NCI-H69 (cell line): ENCODE measurements at regions not wholly inside any gene's neighbourhood (a gene's known extent, or its start where the extent isn't known, plus 50 kb on each side); places are given as distances from the start of the nearest gene placed in this dataset.
"Not testable (repeated sequence)": the region's sequence is repeated elsewhere in the genome, so short reads cannot be mapped to it uniquely, and the experiment has no call there.

Experiments used
- DNase-seq: peaks from one replicate; lab custom pipeline; 2025; lab: John Stamatoyannopoulos, UW

DNA sequence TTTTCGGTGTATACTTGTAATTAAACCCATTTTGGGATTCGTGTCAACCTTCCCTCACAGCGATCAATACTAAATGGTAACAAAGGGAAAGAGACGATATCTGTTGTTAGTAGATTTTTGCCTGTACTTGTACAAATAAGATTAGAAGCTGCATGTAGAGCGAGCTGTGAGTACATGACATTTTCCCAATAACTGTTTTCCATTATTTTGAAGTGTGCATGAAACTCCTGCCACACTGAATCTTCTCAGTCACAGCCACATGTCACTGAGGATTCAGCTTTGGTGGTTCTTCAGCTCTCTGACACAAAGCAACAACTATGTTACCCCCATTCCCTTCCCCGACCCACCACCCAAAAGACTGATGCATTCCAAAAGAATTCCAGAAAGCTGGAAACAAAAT lies 685.6 kb downstream of the EFNA5 start:
- DNase-seq: no peak

DNA sequence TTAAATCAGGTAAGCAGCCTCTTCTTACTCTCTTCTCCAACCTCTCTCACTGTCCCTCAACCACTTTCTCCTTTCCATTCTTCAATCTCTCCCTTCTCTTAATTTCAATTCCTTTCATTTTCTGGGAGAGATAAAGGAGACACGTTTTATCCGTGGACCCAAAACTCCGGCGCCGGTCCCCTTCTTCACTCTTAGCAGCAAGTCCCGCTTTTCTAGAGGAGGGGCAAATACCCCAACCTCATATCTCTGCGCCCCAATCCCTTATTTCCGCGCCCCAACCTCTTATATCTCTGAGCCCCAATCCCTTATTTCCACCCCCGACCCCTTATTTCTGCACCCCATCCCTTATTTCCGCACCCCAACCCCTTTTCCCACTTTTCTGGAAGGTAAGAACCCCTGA lies 691.6 kb downstream of the EFNA5 start:
- not testable (repeated sequence) for DNase-seq

DNA sequence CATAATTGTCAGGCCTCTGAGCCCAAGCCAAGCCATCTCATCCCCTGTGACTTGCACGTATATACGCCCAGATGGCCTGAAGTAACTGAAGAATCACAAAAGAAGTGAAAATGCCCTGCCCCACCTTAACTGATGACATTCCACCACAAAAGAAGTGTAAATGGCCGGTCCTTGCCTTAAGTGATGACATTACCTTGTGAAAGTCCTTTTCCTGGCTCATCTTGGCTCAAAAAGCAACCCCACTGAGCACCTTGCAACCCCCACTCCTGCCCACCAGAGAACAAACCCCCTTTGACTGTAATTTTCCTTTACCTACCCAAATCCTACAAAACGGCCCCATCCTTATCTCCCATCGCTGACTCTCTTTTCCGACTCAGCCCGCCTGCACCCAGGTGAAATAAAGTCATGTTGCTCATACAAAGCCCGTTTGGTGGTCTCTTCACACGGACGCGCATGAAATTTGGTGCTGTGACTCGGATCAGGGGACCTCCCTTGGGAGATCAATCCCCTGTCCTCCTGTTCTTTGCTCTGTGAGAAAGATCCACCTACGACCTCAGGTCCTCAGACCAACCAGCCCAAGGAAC lies 692.1 kb downstream of the EFNA5 start:
- DNase-seq: not testable (repeated sequence)

DNA sequence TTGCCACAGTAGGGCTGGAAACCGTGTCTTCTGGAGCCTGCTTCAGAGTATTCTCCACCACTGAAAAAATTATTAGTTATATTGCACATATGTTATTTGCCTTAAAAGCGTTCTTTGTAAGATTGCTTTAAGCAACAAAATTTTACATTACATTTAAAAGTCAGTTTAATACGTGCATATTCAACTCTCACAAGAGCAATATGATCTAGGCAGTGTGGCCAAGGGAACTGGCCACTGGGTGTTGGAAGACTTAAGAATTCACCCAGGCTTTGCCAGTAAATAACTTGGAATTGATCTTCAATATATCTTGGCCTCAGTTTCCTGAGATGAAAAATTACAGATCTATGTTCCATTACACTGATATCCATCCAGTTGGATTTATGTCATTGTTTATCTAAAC lies 694.4 kb downstream of the EFNA5 start:
- no peak for DNase-seq

DNA sequence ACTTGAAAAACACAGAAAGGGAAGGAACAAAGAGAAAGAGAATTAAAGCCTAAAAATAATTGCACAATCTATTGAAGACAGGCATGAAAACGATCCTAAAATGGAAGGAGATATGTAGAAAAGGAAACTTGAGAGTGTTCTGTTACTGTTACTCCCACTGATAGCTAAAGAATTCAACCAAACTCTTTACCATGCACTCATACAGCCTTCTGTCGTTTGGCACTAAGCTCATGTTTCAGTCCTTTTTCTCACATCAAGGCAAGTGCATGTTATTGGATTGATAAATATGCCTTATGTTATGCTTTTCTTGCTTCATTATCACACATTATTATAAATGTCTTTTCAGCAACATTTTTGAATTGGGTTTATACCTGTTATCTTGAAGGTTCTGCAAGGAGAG lies 696.5 kb downstream of the EFNA5 start:
- DNase-seq: no peak

DNA sequence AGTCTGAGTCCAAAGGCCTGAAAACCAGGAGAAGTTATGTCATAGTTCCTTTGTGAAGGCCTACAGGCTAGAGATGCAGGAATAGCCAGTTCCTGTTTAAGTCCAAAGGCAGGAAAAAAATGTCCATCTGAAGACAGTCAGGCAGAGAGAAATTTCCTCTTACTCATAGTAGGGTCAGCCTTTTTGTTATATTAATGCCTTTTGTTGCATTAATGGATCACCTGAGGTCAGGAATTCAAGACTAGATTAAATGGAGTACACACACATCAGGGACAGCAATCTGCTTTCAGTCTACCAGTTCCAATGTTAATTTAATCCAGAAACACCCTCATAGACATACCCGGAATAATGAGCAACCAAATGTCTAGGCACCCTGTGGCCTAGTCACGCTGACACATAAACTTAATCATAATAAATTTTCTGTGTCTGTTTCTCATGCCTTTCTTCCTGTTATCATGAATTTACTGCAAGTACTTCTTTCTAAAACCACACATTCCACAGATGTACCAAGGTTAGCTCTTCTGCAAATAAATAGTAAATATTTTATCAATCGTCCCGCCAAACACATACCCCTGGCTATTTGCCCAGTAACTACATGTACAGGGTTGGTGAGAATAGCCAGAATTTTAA lies 703.9 kb downstream of the EFNA5 start:
- DNase-seq: no peak

DNA sequence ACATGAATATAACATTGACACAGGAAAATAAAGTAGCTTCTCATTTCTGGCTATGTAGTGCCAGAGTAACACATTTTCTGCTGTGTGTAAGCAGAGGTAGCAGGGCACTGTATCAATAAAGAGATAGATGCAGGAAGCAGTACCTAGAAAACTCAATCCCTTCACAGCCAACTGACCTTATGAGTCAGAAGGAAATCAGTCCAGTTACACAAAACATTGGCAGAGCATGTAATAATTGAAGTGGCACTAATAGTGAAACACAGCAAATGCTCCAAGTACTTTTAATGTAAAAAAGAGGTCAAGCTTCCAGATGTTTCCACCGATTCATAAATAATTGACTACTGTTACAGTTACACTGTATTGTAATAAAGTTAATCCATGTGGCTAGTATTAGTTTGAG lies 706.6 kb downstream of the EFNA5 start:
- DNase-seq: peak; percentile 65

DNA sequence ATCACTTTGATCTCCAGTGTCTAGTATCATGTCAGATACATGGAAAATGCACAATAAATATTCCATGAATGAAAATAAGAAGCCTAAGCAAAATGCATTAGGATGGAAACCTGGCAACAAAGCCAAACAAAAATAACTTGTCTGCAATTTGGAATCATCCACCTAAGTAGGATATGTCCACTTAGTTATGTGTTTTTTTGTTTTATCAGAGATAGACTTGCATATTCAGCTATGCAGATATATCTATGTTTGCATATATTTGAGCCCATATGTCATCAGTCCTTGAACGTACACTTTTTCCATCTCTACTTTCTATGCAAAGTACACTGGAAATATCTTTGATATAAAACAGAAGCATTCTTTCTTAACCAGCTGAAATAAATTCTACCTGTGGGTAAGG lies 707.1 kb downstream of the EFNA5 start:
- no peak for DNase-seq

DNA sequence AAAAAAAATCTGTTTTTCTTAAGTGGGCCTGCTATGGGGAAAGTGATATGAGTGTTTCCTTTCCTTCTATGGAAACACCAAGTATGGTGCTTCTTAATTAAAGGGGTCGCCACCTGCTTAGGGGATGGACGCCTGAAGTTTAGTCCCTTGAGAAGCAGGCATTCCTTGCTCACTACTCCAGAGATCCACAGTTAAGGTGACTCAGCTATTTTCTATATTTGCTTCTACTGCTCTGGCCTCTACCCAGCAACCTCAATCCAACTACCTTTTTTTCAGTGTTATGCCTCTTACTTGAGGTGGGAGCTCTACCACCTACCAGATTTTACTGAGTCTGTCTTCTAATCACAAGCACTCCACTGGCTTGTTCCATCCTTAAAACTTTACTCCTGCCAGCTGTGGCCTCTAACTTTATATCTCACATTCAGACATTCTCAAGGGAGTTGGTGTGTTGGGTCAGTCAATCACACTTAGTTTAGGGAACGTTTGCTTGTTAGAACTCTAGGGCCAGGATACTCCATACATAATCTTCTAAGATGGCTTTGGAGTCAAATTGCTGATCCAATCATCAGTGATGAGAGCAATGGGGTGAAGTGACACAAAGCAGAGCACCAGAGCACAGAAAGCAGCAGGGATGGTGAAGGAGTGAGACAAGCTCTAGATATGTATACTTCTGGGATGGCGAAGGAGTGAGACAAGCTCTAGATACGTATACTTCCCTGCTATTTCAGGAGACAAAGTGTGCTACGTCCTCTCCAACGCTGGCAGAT lies 708.1 kb downstream of the EFNA5 start:
- DNase-seq: no peak

DNA sequence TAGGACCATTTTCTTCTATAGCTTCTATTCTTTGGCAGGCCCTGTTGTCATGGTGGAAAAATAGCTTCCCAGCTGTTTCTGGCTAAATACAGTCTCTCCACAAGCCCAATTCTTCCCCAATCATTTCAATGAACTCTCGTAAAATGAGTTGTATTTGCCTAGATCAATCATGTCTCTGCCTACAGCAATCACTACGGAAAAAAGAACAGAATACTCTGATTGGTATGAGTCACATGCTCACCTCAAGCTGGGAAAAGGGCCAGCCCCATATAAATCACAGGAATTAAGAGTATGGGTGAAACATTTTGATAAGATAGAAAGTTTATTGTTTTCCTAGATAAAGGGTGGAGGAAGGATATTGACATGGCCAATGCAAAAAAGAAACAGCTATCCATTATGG lies 711.4 kb downstream of the EFNA5 start:
- DNase-seq: peak; percentile 88

DNA sequence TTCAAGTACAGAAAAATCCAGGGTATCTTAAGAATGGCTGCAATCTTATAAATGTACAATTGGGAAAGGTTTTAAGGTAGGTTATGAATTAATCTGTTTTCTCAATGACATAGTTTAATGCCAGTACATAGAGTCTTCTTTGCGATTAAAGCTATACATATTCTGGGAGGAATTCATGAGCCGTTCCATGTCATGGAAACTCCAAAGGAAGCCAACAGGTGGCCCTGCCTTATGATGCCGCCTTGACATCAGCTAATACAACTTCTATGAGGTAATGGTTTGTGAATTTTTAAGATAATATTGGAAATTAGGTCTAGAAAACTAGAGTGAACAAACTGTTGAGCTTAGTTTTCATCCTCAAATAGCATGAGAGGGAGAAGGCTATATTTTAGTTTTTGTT lies 713.4 kb downstream of the EFNA5 start:
- DNase-seq: no peak

DNA sequence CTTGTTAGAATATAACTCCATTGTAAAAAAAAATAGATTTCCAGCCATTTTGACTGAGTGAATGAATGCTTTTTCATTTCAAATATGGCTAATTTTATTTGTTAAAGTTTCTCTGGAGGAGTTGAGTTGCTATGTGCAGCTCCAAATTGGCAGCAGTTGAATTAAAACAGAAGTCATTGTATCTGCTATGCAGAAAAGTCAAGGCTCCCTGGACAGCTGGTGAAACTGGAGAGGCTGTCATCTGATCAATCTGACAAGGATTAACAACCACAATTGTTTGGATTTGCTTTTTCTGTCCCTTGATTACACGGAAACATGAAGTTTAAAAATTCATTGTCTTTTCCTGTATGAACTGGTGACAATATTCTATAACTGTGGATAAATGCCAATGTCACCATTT lies 713.9 kb downstream of the EFNA5 start:
- peak; percentile 68 for DNase-seq

DNA sequence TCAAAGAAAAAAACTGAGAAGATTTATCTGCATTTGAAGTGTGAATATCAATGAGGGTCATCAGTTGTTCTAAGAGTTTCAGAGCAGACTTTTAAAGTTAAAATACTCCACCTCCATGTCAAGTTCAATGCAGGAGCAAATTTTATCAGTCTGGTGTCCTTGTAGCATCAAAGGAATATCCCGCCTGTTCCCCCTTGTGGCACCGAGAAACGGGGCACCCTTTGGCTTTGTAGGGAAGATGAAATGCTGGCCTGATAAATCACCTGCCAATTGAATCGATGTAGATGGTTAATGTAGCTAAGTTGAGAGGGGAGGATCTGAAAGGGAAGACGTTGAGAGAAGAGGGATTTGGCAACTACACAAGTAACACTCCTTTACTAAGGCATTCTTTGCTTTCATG lies 714.5 kb downstream of the EFNA5 start:
- DNase-seq: peak; percentile 12

DNA sequence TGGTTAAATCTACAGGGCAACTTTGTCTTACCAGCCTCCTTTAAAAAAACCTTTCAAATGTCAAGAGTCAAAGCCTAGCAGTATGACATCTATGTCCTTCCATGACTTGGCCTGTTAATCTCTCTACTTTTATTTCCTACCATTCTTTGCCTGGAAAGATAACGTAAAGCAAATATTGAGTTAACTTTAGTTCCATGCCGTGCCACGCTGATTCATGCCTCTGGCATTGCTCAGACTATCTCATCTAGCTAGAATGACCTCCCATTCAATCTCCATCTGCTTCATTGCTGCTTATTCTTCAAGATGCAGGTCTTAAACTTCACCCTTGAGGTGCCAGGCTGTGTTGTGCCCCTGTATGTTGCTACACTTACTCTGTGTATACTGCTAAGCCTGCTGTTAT lies 729.8 kb downstream of the EFNA5 start:
- no peak for DNase-seq

DNA sequence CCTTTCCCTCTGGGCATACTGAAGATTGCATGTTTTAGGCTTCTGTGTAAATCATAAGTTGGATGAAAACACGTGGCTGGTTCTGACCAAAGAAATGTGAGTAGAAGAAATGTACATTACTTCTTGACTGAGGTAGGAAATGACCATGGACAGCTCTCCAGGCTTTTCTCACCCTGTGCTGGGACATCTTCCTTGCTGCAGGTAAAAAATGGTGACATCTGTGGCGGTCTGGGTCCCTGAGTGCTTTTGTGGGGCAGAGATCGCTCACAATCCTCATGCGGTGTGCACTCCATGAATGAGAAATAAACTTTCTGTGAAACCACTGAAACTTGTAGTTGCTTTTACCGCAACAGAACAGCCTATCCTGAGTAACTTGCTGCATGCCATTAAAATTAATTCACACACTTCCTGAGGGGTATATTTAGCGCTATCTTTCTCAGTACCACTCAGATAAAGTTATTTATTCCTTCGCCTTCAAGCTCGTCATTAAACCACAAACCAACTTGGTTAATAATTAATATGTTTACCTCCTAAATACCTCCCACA lies 730.4 kb downstream of the EFNA5 start:
- no peak for DNase-seq

DNA sequence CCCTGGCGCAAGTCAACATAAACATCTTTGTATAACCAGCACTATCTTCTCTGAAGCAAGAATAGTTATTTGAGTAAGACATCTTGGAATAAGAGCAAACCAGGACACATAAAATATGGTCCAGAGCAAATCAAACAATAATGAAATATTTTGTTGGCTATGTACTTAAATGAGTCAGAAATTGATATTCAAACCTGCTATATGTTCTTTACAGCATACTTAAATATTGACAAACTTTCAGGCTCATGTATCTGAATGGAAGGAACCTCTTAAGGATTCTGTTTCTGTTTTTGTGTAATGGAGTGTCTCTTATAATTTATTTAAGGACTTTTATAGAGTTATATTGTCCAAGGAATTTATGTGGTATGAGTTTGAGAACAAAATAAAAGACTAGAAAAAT lies 747.3 kb downstream of the EFNA5 start:
- DNase-seq: no peak

DNA sequence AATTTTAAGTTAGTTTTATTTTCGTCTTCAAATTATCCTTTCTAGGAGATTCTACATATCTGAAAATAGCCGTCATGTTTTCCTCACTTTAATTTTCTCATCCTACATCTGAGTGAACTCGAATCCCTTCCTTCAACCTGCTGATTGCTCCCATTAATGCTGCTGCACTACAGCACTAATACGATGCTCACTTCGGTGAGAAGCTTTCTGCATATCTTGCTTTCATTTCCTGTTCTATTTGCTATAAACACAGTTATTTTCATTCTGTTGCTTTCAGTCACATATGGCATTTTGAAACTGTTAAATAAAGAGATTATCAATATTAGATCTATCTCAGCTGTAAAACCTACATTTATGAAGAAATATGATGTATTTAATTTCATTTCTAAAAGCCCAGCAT lies 749.2 kb downstream of the EFNA5 start:
- no peak for DNase-seq

DNA sequence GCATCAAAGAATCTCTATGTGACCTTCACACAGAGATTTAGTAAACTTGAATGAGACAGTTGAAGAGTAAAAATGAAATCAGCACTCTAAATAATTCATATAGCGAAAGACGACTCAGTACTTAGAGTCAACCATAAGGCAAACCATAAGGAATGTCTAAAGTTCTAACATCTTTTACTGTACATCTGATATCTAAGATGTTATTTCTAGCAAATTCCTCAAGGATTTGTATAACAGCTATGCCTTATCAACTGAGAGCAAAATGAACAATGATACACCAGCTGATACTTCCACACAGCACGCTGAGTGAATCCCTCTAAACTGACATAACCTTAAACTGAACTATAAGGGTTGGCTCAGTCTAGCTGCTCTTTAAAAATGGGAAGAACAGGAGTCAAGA lies 760.3 kb downstream of the EFNA5 start:
- no peak for DNase-seq

DNA sequence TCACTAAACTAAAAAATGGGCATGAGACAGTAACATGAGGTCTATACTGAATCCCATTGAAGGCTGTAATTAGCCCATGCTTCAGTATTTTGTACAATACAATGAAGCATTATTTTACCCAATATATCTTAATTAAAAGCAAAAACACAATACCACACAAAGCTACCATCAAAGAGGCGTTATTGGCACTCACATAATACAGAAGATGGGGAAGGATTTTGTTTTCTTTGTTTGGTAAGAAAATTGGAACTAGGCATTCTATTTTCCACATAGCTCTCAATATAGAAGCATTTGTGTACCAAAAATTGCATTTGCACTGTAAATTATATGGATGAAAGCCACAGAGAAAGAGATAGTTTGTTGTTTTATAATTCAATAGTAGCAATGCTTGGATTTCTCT lies 761.0 kb downstream of the EFNA5 start:
- DNase-seq: no peak

DNA sequence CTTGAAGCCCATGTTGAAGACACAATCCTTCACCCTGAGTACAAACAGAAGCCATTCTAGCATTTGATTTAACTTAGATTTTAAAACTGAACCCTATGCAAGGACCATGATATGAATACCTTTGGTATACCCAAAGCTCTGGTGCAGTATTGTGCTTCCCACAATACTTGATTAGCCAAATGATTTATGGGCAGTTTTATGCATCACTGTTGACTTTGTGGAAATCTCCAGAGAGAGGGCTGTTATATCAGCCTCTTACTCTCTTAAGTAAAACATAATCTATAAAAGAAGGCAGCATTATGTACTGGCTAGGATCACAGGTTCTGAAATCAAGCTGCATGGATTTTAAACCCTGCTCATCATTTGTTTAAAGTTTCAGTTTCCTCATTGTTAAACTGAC lies 762.8 kb downstream of the EFNA5 start:
- DNase-seq: peak; percentile 88

DNA sequence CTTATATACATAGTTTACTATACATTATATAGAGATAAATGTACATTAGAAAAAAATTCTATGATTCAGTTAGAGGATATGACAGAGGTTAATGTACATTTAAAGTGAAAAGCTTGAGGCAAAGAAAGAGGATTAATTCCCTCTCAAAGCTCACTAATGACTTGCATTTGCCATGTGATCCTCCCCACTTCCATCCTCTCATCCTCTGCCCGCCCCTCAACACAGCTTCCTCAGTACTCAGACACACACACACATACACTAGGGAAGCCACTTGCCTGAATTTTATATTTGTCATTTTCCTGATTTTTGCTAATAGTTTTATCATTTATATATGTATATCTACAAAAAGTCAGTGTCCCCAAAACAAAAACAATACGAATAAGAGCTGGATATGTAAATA lies 764.5 kb downstream of the EFNA5 start:
- peak; percentile 15 for DNase-seq

DNA sequence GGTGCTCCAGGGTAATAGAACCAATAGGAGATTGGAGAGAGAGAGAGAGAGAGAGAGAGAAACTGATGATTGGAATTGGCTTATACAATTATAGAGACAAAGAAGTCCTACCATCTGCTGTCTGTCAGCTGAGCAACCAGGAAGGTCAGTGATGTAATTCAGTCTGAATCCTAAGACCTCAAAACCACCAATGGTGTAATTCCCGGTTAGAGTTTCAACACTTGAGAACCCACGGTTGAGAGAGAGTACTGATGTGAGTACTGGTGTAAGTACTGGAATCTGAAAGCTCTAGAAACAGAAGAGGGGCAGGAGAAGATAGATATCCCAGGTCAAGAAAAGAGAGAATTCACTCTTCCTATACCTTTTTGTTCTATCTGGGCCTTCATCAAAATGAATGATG lies 775.8 kb downstream of the EFNA5 start:
- peak; percentile 46 for DNase-seq

DNA sequence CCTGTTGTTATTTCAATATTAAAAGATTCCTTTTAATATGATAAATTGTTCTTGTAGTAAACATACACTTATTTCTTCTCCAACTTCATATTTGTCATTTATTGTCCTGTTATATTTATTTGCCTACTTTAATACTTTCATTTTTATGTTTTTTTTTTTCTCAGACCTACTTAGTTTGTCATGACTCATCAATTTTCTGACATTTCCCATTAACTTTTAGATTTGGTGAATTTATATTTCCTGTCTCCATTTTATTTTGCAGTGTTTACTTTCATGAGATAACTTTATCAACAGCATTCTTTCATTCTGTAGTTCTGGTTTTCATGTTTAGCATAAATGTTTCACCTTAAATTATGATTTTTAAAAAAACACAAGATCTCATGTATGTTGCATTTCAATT lies 788.7 kb downstream of the EFNA5 start:
- DNase-seq: no peak
